ENCODE measurements at regions not wholly inside any gene's neighbourhood (a gene's known extent, or its start where the extent isn't known, plus 50 kb on each side); places are given as distances from the start of the nearest gene placed in this dataset.
"Not testable (repeated sequence)": the region's sequence is repeated elsewhere in the genome, so short reads cannot be mapped to it uniquely, and the experiment has no call there.

- H3K27me3 Mint-ChIP-seq (ENCODE audit: unreplicated experiment) = no peaks in the 10 kb centered on the region
- H3K4me3 Mint-ChIP-seq (ENCODE audit: unreplicated experiment) = no peak overlapping the region
- no peak overlapping the region for H3K27ac Mint-ChIP-seq (ENCODE audit: unreplicated experiment)
- no peak for TF ChIP-seq CTCF (IDR thresholded peaks at IDR 0.05; ENCODE audit: unreplicated experiment)
- H3K36me3 Mint-ChIP-seq (ENCODE audit: low read depth, unreplicated experiment) = no peaks in the 10 kb centered on the region
- H3K9me3 Mint-ChIP-seq (ENCODE audit: unreplicated experiment) = no peaks in the 10 kb centered on the region
- DNase-seq (ENCODE audit: low spot score) = no peak
- H3K4me1 Mint-ChIP-seq (ENCODE audit: unreplicated experiment) = peaks cover 13% of the 10 kb centered on the region
Measured at GRCh38 chrX:9293051-9293496, 171.8 kb upstream of the TBL1X start.

- DNase-seq (ENCODE audit: low spot score) = no peak
- Mint-ChIP-seq H3K9me3 (ENCODE audit: unreplicated experiment) (no peaks in the 10 kb centered on the region), H3K4me1 (ENCODE audit: unreplicated experiment) (peaks cover 13% of the 10 kb centered on the region), H3K4me3 (ENCODE audit: unreplicated experiment) (no peak overlapping the region), H3K27ac (ENCODE audit: unreplicated experiment) (no peak overlapping the region), H3K27me3 (ENCODE audit: unreplicated experiment) (no peaks in the 10 kb centered on the region), H3K36me3 (ENCODE audit: low read depth, unreplicated experiment) (no peaks in the 10 kb centered on the region)
- no peak for TF ChIP-seq CTCF (IDR thresholded peaks at IDR 0.05; ENCODE audit: unreplicated experiment)
Measured at GRCh38 chrX:9293903-9294302, 171.0 kb upstream of the TBL1X start.

GRCh38 chrX:9295551-9295950 is 169.3 kb upstream of the TBL1X start:
- Mint-ChIP-seq H3K9me3 (ENCODE audit: unreplicated experiment) (no peaks in the 10 kb centered on the region), H3K27me3 (ENCODE audit: unreplicated experiment) (no peaks in the 10 kb centered on the region), H3K36me3 (ENCODE audit: low read depth, unreplicated experiment) (no peaks in the 10 kb centered on the region), H3K4me1 (ENCODE audit: unreplicated experiment) (peaks cover 13% of the 10 kb centered on the region), H3K27ac (ENCODE audit: unreplicated experiment) (no peak overlapping the region), H3K4me3 (ENCODE audit: unreplicated experiment) (no peak overlapping the region)
- no peak for DNase-seq (ENCODE audit: low spot score)
- TF ChIP-seq CTCF (IDR thresholded peaks at IDR 0.05; ENCODE audit: unreplicated experiment) = no peak

GRCh38 chrX:9298221-9298620 is 166.6 kb upstream of the TBL1X start:
- DNase-seq (ENCODE audit: low spot score) = no peak
- Mint-ChIP-seq H3K4me1 (ENCODE audit: unreplicated experiment) (peaks cover 2% of the 10 kb centered on the region), H3K4me3 (ENCODE audit: unreplicated experiment) (no peak overlapping the region), H3K36me3 (ENCODE audit: low read depth, unreplicated experiment) (no peaks in the 10 kb centered on the region), H3K27ac (ENCODE audit: unreplicated experiment) (no peak overlapping the region), H3K9me3 (ENCODE audit: unreplicated experiment) (no peaks in the 10 kb centered on the region), H3K27me3 (ENCODE audit: unreplicated experiment) (no peaks in the 10 kb centered on the region)
- TF ChIP-seq CTCF (IDR thresholded peaks at IDR 0.05; ENCODE audit: unreplicated experiment) = no peak

- not testable (repeated sequence) for H3K4me3 Mint-ChIP-seq (ENCODE audit: unreplicated experiment); DNase-seq (ENCODE audit: low spot score); H3K36me3 Mint-ChIP-seq (ENCODE audit: low read depth, unreplicated experiment); H3K9me3 Mint-ChIP-seq (ENCODE audit: unreplicated experiment); H3K27me3 Mint-ChIP-seq (ENCODE audit: unreplicated experiment); H3K27ac Mint-ChIP-seq (ENCODE audit: unreplicated experiment); H3K4me1 Mint-ChIP-seq (ENCODE audit: unreplicated experiment)
Measured at GRCh38 chrX:9299681-9300080, 165.2 kb upstream of the TBL1X start.

GRCh38 chrX:9301836-9302235 is 163.0 kb upstream of the TBL1X start:
- no peak for TF ChIP-seq CTCF (IDR thresholded peaks at IDR 0.05; ENCODE audit: unreplicated experiment)
- Mint-ChIP-seq H3K9me3 (ENCODE audit: unreplicated experiment) (no peaks in the 10 kb centered on the region), H3K36me3 (ENCODE audit: low read depth, unreplicated experiment) (no peaks in the 10 kb centered on the region), H3K27ac (ENCODE audit: unreplicated experiment) (no peak overlapping the region), H3K4me3 (ENCODE audit: unreplicated experiment) (no peak overlapping the region), H3K27me3 (ENCODE audit: unreplicated experiment) (no peaks in the 10 kb centered on the region), H3K4me1 (ENCODE audit: unreplicated experiment) (no peaks in the 10 kb centered on the region)
- DNase-seq (ENCODE audit: low spot score) = no peak
